ENCODE measurements at regions not wholly inside any gene's neighbourhood (a gene's known extent, or its start where the extent isn't known, plus 50 kb on each side); places are given as distances from the start of the nearest gene placed in this dataset.
"Not testable (repeated sequence)": the region's sequence is repeated elsewhere in the genome, so short reads cannot be mapped to it uniquely, and the experiment has no call there.

GRCh38 chr2:200113016-200113799 is 157.8 kb downstream of the MAIP1 start:
- TF ChIP-seq, protein P1, sequence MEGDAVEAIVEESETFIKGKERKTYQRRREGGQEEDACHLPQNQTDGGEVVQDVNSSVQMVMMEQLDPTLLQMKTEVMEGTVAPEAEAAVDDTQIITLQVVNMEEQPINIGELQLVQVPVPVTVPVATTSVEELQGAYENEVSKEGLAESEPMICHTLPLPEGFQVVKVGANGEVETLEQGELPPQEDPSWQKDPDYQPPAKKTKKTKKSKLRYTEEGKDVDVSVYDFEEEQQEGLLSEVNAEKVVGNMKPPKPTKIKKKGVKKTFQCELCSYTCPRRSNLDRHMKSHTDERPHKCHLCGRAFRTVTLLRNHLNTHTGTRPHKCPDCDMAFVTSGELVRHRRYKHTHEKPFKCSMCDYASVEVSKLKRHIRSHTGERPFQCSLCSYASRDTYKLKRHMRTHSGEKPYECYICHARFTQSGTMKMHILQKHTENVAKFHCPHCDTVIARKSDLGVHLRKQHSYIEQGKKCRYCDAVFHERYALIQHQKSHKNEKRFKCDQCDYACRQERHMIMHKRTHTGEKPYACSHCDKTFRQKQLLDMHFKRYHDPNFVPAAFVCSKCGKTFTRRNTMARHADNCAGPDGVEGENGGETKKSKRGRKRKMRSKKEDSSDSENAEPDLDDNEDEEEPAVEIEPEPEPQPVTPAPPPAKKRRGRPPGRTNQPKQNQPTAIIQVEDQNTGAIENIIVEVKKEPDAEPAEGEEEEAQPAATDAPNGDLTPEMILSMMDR (IDR thresholded peaks at IDR 0.05), result not testable (repeated sequence)
- not testable (repeated sequence) for TF ChIP-seq POLR2A (IDR thresholded peaks at IDR 0.05)
